ENCODE measurements at regions not wholly inside any gene's neighbourhood (a gene's known extent, or its start where the extent isn't known, plus 50 kb on each side); places are given as distances from the start of the nearest gene placed in this dataset.

DNA sequence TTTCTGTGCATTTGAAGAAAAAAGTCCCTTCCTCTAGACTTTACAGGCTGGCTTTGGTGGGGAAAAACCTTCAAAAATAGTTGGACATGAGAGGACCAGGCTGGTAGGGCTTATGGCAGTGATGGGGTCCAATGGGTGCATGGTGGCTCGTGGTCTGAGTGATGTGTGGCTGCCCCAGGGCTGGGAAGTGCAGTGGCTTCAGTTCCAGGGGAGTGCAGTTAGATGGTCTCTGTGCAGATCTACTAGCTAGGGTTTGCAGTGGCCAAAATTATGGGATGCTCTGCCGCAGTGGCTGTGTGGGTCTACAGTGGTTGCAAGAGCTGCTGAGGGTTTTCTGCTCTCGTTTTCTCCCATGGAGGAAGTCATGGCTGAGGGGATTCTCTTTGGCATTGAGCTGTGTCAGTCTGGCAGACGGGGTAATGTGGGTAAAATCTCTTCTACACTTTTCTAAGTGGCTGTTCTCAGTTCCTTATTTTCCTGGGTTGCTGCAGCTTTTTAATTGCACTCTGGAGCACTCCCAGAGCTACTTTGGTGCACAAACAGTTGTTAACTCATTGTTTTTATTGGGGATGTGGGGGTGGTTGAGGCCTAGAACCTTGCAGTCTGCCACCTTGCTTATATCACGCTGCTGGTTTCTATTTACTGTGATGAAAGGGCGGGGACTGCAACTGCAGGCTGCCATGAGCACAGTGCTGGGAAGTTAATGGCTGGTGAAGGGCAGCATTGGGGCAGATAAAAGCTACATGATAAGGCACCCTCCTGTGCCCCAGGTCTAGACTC is 1324.6 kb downstream of the NSUN3 start:
- no peak for ATAC-seq
- H3K27me3 ChIP-seq, result no peaks in the 10 kb centered on the region
- no peak for TF ChIP-seq POLR2A (IDR thresholded peaks at IDR 0.05)
- TF ChIP-seq, protein P1, sequence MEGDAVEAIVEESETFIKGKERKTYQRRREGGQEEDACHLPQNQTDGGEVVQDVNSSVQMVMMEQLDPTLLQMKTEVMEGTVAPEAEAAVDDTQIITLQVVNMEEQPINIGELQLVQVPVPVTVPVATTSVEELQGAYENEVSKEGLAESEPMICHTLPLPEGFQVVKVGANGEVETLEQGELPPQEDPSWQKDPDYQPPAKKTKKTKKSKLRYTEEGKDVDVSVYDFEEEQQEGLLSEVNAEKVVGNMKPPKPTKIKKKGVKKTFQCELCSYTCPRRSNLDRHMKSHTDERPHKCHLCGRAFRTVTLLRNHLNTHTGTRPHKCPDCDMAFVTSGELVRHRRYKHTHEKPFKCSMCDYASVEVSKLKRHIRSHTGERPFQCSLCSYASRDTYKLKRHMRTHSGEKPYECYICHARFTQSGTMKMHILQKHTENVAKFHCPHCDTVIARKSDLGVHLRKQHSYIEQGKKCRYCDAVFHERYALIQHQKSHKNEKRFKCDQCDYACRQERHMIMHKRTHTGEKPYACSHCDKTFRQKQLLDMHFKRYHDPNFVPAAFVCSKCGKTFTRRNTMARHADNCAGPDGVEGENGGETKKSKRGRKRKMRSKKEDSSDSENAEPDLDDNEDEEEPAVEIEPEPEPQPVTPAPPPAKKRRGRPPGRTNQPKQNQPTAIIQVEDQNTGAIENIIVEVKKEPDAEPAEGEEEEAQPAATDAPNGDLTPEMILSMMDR (IDR thresholded peaks at IDR 0.05), result no peak
- H3K4me3 ChIP-seq, result no peak overlapping the region
- H3K9me3 ChIP-seq, result no peaks in the 10 kb centered on the region
- H3K36me3 ChIP-seq (replicated peaks in 1 of 2; ENCODE audit: insufficient read depth in 1 of 2, low read depth in 2 of 2), result no peaks in the 10 kb centered on the region
- H3K27ac ChIP-seq, result no peak overlapping the region
- no peaks in the 10 kb centered on the region for H3K4me1 ChIP-seq
- intact Hi-C loops (cut with DNase I), result no loop called here
- DNase-seq, result no peak
- WGBS, 2 donors, result 70 to 71% methylated on average over 6 of the region's 6 CpGs

DNA sequence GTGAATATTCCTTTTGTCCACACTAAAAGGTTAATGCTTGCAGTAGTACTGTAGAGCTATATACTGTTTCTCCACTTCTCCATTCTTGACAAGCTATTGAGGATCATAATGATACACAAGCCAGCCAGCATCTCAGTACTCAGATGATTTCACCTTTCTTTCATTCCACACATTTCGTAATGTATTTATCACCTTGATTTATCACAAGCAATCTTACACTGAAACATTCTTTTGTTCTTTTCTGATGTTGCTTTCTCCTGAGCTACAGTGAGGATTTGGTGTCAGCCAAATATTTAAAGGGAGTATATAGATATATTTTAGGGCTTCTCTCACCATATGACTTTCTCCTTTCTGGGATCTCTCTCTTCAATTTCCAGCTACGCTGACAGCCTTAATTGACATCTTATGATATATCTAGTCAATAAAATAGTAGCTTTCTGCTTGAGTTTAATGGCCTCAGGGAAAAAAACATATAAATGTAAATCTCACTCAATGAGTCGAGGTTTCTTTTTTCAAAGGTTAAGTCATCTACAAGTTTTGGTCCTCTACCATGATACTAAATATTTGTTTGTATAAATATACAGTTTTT is 1327.0 kb downstream of the NSUN3 start:
- ATAC-seq (no peak), DNase-seq (no peak)
- WGBS, 2 donors, result 68 to 78% methylated on average over 3 of the region's 3 CpGs
- H3K27me3 ChIP-seq, result no peaks in the 10 kb centered on the region
- no peaks in the 10 kb centered on the region for H3K36me3 ChIP-seq (replicated peaks in 1 of 2; ENCODE audit: insufficient read depth in 1 of 2, low read depth in 2 of 2)
- no peak overlapping the region for H3K4me3 ChIP-seq
- H3K4me1 ChIP-seq, result no peaks in the 10 kb centered on the region
- TF ChIP-seq, protein P1 (IDR thresholded peaks at IDR 0.05), result no peak
- TF ChIP-seq POLR2A (IDR thresholded peaks at IDR 0.05), result no peak
- no peak overlapping the region for H3K27ac ChIP-seq
- no peaks in the 10 kb centered on the region for H3K9me3 ChIP-seq
- intact Hi-C loops (cut with DNase I), result no loop called here

GRCh38 chr3:95394286-95394685 is 1331.4 kb downstream of the NSUN3 start:
- 67 to 73% methylated on average over 2 of the region's 2 CpGs for WGBS, 2 donors
- H3K9me3 ChIP-seq, result no peaks in the 10 kb centered on the region
- no peak for ATAC-seq

DNA sequence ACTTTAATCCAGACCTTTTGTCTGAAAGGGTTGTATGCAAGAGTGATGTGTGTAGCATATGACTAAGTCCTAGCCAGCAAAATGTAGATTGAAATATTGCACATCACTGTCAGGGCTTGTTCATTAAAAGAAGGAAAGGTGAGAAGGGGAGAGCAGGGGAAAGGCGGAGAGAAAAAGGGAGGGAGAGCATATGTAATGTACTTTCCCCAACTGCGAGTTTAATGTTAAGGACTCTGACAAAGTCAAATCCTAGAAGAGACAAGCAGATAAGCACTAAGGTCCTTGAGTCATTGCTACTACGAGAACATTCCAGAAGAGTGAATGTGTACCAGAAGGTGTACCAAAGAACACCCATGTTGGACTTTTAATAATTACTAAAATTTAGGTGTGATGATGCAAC is 1336.7 kb downstream of the NSUN3 start:
- Histone ChIP-seq H3K4me1 (no peaks in the 10 kb centered on the region), H3K9me3 (no peaks in the 10 kb centered on the region), H3K27ac (no peak overlapping the region), H3K27me3 (no peaks in the 10 kb centered on the region), H3K36me3 (replicated peaks in 1 of 2; ENCODE audit: insufficient read depth in 1 of 2, low read depth in 2 of 2) (no peaks in the 10 kb centered on the region), H3K4me3 (no peak overlapping the region)
- TF ChIP-seq POLR2A (IDR thresholded peaks at IDR 0.05), result no peak
- TF ChIP-seq, protein P1 (IDR thresholded peaks at IDR 0.05), result no peak
- no peak for ATAC-seq
- DNase-seq, result no peak
- intact Hi-C loops (cut with DNase I), result no loop called here
- 73 to 74% methylated on average over 3 of the region's 3 CpGs for WGBS, 2 donors

More at GRCh38 chr3:95394286-95394685, 1331.4 kb downstream of the NSUN3 start:
- no peak overlapping the region for H3K27ac ChIP-seq
- H3K27me3 ChIP-seq, result no peaks in the 10 kb centered on the region
- TF ChIP-seq, protein P1 (IDR thresholded peaks at IDR 0.05), result no peak
- no peak overlapping the region for H3K4me3 ChIP-seq
- intact Hi-C loops (cut with DNase I), result no loop called here
- no peaks in the 10 kb centered on the region for H3K4me1 ChIP-seq
- DNase-seq, result no peak
- H3K36me3 ChIP-seq (replicated peaks in 1 of 2; ENCODE audit: insufficient read depth in 1 of 2, low read depth in 2 of 2), result no peaks in the 10 kb centered on the region

- intact Hi-C loops (cut with DNase I), result no loop called here
- H3K27me3 ChIP-seq, result no peaks in the 10 kb centered on the region
- no peak for ATAC-seq
Observed at GRCh38 chr3:95401693-95402092, 1338.8 kb downstream of the NSUN3 start.

More at GRCh38 chr3:95401693-95402092, 1338.8 kb downstream of the NSUN3 start:
- TF ChIP-seq POLR2A (IDR thresholded peaks at IDR 0.05), result no peak
- TF ChIP-seq, protein P1 (IDR thresholded peaks at IDR 0.05), result no peak
- DNase-seq, result no peak
- Histone ChIP-seq H3K36me3 (replicated peaks in 1 of 2; ENCODE audit: insufficient read depth in 1 of 2, low read depth in 2 of 2) (no peaks in the 10 kb centered on the region), H3K4me1 (no peaks in the 10 kb centered on the region), H3K4me3 (no peak overlapping the region), H3K9me3 (no peaks in the 10 kb centered on the region), H3K27ac (no peak overlapping the region)
- 88 to 90% methylated on average over 2 of the region's 2 CpGs for WGBS, 2 donors

Measured in body of pancreas (tissue), 4 donors.